K562 (cell line): ENCODE measurements at regions not wholly inside any gene's neighbourhood (a gene's known extent, or its start where the extent isn't known, plus 50 kb on each side); places are given as distances from the start of the nearest gene placed in this dataset.

Experiments
- CEBPB ChIP-seq: fragments of 450-650 bp; IDR thresholded peaks from 2 replicates; pipeline ENCODE4 v1.6.1; 2016; ENCODE audit warnings: missing genetic modification characterization, missing compliant biosample characterization
- CTCF ChIP-seq, 3 experiments: IDR thresholded peaks in 2 of 3; conservative IDR thresholded peaks in 1 of 3; 2 replicates each; pipeline ENCODE4 v1.5.1; 2011 to 2012; ENCODE audit warnings: low read length in 3 of 3, mild to moderate bottlenecking in 3 of 3, control low read depth in 2 of 3, improper control_type of control experiment in 1 of 3, inconsistent platforms in 1 of 3, low read depth in 1 of 3, mixed read lengths in 1 of 3, moderate library complexity in 1 of 3; ENCODE audit not compliant: insufficient read depth in 2 of 3
- E2F1 ChIP-seq: sonication (generic); formaldehyde crosslinking; IDR thresholded peaks from 2 replicates; pipeline ENCODE4 v1.8.1; 2023; ENCODE audit warnings: mild to moderate bottlenecking, missing genetic modification reagents, moderate library complexity
- ELF1 ChIP-seq: fragments of 200-800 bp; sonication (Bioruptor generic); IDR thresholded peaks from 2 replicates; pipeline ENCODE4 v1.6.1; 2016; ENCODE audit warnings: missing genetic modification characterization, missing compliant biosample characterization
- ESRRA ChIP-seq: fragments of 450-650 bp; IDR thresholded peaks from 2 replicates; pipeline ENCODE4 v1.6.1; 2014; ENCODE audit warnings: low read depth, mild to moderate bottlenecking, moderate library complexity, borderline replicate concordance
- KLF1 ChIP-seq: fragments of 450-650 bp; IDR thresholded peaks from 2 replicates; pipeline ENCODE4 v1.6.1; 2016; ENCODE audit warnings: missing genetic modification characterization, missing compliant biosample characterization
- MEIS2 ChIP-seq: fragments of 450-650 bp; IDR thresholded peaks from 2 replicates; pipeline ENCODE4 v1.6.1; 2014; ENCODE audit warnings: mild to moderate bottlenecking; ENCODE audit not compliant: partially characterized antibody
- RCOR1 ChIP-seq, 2 experiments: IDR thresholded peaks; 2 replicates each; pipeline ENCODE4 v1.6.1; 2012; ENCODE audit warnings: low read depth in 2 of 2, low read length in 2 of 2, borderline replicate concordance in 1 of 2, improper control_type of control experiment in 1 of 2
- SMARCB1 ChIP-seq: IDR thresholded peaks from 2 replicates; pipeline ENCODE4 v1.6.1; 2011; ENCODE audit warnings: improper control_type of control experiment, low read depth; ENCODE audit not compliant: insufficient read length
- SP1 ChIP-seq: sonication (generic); formaldehyde crosslinking; IDR thresholded peaks from 2 replicates; pipeline ENCODE4 v1.8.1; 2022; ENCODE audit warnings: mild to moderate bottlenecking, missing genetic modification reagents
- TEAD4 ChIP-seq, 2 experiments: sonication (generic) in 1 of 2; formaldehyde crosslinking in 1 of 2; IDR thresholded peaks; 2 replicates each; pipeline versions ENCODE4 v1.6.1 to v1.8.0; 2012 to 2022; ENCODE audit warnings: borderline replicate concordance in 1 of 2, inconsistent platforms in 1 of 2, low read length in 1 of 2, mild to moderate bottlenecking in 1 of 2, missing genetic modification reagents in 1 of 2
- ZFX ChIP-seq: sonication (generic); formaldehyde crosslinking; IDR thresholded peaks from 2 replicates; pipeline ENCODE4 v1.8.0; 2022; ENCODE audit warnings: mild to moderate bottlenecking, missing genetic modification reagents, moderate library complexity

GRCh38 chr6:82035526-82035925 is 212.0 kb downstream of the IBTK start:
- TF ChIP-seq TEAD4 (IDR thresholded peaks at IDR 0.05; ENCODE audit: low read length): no peak
- TF ChIP-seq TEAD4 (CRISPR knock-in tag; IDR thresholded peaks at IDR 0.05; ENCODE audit: borderline replicate concordance): no peak
- no peak for TF ChIP-seq SMARCB1
- TF ChIP-seq CTCF (IDR thresholded peaks at IDR 0.05 in 2 of 3, conservative IDR thresholded peaks at IDR 0.05 in 1 of 3; ENCODE audit: insufficient read depth in 2 of 3, low read depth in 1 of 3, low read length in 3 of 3): no peak
- TF ChIP-seq ZFX (CRISPR knock-in tag): no peak
- no peak for TF ChIP-seq SP1 (CRISPR knock-in tag)
- no peak for TF ChIP-seq ESRRA
- no peak for TF ChIP-seq ELF1 (tag)
- no peak for TF ChIP-seq RCOR1 (IDR thresholded peaks at IDR 0.05; ENCODE audit: borderline replicate concordance in 1 of 2, low read depth in 2 of 2, low read length in 2 of 2)
- no peak for TF ChIP-seq CEBPB (tag)
- no peak for TF ChIP-seq E2F1 (CRISPR knock-in tag)
- TF ChIP-seq KLF1: no peak
- TF ChIP-seq MEIS2: no peak
